UCSD-AML1 (cell line): ENCODE measurements at regions not wholly inside any gene's neighbourhood (a gene's known extent, or its start where the extent isn't known, plus 50 kb on each side); places are given as distances from the start of the nearest gene placed in this dataset.

Source experiments
- DNase-seq: peaks from one replicate; lab custom pipeline; 2025; ENCODE audit not compliant: unreplicated experiment; lab: John Stamatoyannopoulos, UW

DNA sequence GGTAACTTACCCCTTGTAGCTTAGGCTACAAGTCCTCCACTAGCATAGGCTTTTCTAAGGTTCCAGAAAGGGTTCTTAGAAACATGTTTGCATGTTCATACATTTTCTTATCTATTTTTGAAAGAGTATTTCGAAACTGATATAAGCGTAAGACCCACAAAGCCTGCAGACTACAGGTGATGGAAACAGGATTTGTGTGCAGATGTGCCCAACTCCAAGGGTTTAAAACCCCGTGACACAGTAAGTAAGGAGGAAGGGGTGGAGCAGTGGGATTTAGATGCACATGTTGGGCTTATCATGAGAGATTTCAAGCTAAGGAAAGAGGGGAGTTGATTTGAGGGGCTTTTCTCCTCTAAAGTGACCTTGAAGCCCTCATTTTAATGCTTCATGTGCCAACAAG lies 164.7 kb downstream of the LTN1 start:
- no peak for DNase-seq

DNA sequence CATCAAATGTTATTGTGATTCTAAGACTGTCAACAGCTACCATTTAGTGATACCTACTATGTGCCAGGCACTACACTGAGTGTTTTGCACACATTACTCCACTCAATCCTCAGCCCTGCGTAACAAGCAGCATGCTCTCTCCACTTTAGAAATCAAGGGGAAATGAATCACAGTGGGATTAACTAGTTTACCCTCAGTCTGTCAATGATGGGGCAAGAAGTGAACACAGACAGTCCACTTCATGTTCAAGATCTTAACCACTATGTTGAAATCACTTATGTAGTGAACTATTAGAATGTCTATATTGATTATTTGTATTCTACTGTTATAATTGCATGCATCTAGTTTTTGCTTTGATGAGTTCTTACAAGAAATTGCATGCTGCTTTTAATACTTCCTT lies 165.3 kb downstream of the LTN1 start:
- no peak for DNase-seq

DNA sequence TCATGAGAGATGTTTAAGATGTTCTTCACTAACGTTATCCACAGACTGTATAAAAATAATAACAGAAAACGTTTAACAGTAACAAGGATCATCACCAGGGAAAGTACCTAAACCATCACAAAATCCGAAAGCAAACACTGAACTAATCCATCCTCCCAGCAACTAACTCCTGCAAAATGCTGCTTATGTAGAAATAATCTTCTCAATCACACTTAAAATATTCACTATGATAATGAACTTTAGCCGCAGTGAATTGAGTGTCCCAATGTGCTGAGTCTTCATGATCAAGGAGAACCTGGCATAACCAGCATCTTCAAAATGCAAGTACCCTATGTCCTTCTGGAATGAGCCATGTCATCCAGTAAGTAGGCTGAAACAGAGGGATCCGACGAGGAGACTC lies 166.1 kb downstream of the LTN1 start:
- no peak for DNase-seq

DNA sequence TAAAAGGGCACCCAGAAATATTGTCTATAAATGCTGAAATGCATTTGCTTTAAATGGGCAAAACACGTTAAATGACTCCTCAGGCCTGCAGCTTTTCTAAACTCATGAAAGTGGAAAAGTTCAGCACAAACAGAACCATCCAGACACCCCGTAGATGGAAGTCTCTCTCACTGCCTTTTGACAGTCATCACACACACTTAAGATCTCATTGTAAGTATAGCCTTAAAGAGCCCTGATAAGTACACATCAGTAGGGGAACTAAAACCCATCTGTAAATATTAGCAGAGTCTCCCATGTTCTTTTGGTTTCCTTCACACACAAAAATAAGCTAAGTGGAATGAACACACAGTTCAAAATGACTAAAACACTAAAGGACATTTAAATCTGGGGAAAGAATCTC lies 166.7 kb downstream of the LTN1 start:
- no peak for DNase-seq

DNA sequence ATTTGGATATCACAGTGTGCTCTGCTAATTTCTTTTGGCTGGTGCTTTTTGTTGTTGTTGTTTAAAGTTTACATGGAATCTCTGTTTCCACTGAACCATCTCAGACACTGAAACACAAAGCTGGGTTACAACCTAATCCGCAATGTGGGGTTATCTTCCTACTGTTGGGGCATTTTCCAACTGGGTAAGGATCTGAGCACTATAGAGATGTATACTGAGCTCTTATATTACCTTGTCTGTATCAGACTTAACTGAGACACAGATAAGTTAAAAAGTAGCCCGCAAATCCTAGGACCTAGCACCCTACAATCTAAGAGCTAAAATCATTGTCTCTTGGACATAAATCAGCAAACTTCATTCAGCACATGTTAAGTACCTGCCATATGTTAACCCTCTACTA lies 169.2 kb downstream of the LTN1 start:
- no peak for DNase-seq

DNA sequence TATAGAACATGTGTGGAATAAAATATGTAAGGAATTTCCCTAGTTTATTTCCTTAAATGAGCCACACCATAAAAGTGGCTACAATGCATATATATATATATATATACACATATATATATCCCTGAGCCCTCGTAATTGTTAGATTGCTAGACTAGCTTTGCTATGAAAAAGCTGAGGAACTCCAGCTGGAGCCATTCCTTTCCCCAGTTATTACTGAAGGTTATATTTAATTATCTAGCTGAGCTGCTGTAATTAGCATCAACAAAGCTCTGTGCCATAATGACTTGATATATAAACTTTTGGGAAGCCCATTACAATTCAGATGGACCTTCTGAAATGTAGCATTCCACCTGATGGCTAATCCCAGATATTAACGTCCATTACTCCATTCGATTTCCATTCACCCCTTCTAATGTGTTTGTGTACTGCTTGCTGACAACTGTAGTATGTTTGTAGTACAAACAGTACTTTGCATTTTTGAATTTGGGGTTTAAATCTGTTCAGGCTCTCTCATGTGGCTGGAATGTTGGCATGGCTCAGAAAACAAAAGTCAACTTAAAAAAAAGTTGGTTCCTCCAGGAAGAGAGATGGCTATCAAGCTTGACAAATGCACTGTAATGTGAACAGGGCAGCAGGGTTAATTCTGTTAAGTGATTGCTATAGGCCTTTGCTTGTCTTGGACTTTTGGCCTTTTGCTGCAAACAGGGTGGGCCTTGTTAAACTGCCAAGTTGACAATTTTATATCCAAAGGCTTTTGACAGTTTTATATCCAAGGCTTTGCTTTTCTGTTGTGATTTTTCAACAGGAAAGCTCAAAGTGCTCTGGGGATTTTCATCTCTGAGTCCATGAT lies 170.0 kb downstream of the LTN1 start:
- DNase-seq = no peak

DNA sequence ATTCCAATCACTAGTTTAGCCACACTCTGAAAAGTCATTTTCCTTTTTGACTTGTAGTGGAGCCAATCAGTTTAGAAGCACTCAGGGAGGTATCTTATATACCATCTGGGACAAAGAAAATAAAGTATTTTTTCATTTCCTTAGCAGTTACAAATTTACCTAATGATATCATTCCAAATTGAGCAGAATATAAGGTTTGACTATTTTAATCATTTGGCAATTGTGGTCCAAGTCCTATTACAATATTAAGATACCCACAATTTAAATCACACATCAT lies 170.6 kb downstream of the LTN1 start:
- no peak for DNase-seq

DNA sequence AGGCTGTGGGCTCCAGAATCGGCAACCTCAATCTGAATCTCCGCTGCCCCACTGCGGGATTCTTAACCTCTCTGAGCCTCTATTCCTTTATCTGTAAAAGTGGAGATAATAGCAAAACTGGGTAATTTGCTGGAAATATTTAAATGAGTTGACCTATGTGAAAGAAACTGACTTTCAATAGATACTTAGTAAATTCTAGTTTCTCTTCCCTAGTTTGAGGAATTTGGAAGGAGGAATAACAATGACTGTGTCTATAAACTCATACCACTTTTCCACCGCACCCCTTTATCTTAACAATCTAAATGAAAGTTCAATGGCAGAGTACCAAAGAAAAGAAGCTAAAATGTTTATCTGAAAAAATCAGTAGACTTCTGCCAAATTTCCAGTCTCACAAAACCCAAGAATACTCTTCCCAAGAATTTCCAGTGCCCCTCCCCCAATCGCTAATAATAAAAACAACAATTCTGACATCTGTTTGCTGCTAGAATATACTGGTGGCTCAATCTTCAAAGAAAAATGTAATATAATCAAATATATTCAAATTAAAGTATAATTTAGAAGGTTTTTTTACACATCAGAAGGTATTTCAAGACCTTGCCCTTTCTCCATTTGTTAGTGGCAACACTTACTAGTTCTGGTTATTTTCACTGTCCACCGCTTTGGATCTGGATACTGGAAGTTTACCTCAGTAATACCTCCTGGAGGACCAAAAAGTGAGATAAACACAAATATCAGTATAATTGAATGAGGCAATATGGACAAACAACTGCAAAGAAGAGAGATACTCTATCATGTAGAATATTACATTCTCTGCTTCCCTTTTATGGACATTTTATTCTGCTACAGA lies 171.2 kb downstream of the LTN1 start:
- no peak for DNase-seq

DNA sequence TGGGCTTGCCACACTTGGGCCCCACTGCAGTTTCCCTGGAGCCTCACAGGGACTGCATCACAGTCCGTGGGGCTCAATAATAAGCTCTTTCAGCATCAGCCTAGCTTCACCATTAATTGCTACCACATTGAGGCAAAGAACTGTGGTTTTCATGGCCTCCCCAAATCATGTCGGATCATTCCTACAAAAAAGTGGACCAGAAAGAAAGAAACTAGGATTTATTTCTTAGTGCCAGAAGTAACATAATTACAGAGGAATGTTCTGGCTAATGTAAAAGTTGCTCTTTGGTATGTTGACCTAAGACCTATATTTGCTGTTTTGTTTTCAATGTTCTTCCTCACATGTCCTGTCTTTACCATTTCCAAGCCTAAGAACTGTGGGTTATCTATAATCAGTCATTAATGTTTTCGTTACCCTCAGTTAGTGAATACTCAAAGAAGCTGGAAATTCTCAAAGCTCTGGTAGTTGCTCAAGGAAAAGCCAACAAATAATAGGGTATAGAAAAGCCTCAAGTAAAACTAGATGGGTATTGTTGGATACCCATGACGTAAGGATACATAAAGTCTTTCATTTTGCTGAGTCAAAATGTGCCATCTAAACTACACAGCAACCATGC lies 173.9 kb downstream of the LTN1 start:
- no peak for DNase-seq

DNA sequence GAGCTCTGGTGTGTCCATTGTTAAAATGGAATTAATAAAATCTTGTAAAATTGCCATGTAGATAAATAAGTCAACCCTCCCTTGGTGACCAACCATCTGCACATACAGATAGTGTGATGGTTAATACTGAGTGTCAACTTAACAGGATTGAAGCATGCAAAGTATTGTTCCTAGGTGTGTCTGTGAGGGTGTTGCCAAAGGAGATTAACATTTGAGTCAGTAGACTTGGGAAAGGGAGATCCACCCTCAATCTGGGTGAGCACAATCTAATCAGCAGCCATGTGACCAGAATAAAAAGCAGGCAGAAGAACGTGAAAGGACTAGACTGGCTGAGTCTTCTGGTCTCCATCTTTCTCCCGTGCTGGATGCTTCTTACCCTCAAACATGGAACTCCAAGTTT lies 174.8 kb downstream of the LTN1 start:
- DNase-seq = no peak

DNA sequence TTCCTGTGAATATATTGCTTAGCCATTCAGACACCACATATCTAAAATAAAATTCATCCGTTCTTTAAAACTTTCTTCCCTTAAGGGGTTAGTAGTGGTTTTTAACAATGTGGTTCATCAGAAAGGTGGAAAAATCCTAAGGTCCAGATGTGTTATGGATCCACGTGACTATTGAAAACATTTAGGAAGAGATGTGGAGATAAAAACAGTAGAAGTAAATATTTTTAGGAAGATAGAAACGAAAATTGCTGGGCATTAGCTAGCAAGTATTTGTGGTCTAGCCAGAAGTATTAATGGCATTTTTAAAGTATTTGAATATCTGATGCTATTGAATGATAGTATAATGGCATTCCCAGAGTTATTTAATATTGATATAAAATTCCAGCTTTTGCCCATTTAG lies 180.8 kb downstream of the LTN1 start:
- DNase-seq = no peak

DNA sequence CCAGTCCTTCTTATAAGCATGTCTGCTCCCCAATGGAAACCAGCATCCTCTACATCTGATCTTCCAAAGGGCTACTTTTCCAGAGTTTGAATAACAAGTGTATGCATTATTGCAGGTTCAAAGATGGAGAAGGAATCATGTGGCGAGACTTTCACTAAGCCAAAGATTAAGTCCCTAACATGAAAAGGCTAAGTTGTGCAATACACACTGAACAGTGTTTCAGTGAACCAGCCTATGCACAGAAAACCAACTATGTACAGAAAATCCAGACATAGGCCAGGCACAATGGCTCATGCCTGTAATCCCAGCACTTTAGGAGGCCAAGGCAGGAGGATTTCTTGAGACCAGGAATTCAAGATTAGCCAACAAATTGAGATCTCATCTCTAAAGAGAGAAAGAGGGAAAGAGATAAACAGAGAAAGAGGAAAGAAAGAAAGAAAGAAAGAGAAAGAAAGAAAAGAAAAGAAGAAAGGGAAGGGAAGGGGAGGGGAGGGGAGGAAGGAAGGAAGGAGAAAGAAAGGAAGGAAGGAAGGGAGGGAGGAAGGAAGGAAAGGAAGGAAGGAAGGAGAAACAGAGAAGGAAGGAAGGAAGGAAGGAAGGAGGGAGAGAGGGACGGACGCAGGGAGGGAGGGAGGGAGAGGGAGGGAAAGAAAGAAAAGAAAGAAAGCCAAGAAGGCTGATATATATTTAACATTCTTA lies 181.7 kb downstream of the LTN1 start:
- DNase-seq = no peak

DNA sequence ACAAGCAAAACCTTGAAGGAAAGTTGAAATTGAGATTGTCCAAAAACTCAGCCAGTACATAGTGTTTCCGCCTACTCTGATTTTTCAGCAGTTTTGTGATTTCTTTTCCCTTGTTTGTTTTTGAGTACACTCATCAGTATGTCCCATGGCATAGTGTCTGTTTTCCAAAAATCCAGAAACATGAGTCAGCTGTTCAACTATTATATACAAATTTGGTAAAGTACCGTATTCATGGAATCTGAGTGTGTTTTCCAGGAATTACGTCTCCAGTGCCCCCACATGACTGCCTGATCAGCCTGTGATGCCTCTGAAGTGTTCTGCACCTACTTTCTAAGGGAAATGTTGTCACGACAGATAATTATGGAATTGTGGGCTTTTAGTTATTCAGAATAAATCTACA lies 186.8 kb downstream of the LTN1 start:
- no peak for DNase-seq

DNA sequence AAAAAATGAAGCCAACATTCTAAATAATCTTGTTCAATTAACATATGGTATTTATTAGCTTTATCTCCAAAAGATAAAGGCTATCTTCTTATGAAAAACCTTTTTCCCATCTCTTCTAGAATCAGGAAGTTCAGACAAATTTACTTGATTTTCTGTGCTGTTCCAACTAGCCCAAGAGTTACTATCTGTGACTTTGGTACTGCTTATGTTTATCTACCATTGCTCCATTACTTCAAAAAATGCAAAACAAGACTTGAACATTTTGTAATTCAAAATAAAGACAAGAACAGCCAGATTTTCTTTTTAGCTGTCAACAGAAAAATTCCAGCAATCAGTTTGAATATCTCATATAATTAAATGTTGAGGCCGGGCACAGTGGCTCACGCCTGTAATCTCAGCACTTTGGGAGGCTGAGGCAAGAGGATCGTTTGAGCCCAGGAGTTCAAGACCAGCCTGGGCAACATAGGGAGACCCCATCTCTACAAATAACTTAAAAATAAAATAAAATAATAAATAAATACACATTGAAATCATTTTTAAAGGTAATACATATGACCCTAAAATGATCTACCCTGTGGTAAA lies 188.5 kb downstream of the LTN1 start:
- DNase-seq = no peak

DNA sequence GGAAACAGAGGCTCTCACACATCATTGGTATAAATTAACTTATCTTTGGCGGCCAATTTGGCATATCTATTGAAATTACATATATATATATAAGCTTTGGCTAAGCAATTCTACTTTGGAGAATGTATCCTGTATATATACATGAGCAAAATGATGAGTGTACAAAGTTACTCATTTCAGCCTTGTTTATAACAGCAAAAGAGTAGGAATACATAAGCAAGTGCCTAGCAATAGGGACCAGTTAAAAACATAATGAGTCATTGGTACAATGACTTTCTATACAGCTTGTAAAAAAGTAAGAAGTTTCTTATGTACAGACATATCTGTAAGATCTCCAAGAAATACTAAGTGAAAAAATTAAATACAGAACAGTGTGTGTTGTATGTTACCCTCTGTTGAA lies 190.8 kb downstream of the LTN1 start:
- DNase-seq = no peak

DNA sequence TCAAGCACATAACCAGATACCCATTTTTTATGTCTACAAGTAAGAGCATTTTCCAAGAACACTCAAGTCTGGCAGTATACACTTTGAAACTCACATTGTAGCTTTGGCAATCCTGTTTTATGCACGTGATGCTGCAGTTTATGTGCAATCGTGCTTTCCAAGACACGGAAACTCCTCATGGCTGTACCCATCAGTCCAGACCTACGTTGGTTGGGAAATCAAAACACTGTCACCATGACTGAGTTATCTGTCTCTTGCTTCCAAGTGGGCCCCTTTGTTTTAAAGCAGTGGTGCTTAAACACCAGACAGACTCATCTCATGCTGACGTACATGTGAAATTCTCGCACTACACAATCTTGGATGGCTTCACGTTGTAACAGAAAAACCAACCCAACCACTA lies 192.8 kb downstream of the LTN1 start:
- no peak for DNase-seq

DNA sequence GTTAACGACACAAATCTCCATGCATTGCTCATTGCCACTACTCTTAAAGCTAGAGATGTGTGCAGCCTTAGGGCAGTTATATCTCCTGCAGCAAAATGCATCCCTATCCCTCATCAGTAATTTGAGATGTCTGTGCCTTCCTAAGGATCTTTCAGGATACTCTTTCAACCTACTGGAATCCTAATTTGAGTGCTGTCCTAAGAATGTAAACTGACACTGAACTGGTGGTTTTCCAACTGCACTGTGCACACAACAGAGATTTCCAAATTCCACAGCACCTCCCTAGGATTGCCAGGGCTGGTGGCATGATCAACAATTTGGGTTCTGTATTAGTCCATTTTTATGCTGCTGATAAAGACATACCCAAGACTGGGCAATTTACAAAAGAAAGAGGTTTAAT lies 193.9 kb downstream of the LTN1 start:
- no peak for DNase-seq

DNA sequence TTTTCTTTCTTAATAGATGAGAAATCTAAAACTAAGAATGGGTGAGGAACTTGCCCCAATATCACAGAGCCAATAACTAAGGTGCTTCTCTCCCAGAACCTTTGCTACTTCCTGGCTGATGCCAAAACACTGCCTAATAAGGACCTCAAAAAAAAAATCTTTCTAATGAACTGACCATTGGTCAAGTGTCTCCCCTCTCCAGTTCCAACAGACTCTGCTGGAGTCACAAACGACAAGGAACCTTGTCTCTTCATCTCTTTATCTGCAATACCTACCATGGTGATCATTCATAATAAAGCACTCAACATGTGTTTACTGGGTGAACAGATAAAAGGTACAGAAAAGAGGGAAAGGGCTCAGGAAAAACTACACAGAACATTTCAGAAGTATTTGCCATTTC lies 197.4 kb downstream of the LTN1 start:
- no peak for DNase-seq

DNA sequence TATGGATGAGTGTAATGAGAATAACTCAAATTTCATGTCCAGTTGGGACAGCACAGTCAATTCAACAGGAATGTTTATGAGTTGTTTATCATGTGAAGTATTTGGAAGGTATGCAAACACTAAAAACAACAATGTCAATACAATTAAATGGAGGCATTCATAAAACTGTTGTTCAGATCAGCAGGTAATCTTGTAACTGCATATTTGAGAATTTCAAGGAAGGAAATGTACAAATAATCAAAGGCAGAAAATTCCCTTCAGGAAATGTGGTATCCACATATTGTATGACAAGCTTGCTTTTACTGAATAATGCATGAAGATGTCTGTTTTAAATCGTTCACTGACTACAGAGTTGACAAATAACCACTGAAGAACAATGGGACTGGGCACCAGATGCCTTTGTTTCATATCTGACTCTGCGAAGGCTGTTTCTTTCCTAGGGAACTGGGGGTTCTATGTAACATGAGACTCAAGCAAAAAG lies 198.3 kb downstream of the LTN1 start:
- no peak for DNase-seq

DNA sequence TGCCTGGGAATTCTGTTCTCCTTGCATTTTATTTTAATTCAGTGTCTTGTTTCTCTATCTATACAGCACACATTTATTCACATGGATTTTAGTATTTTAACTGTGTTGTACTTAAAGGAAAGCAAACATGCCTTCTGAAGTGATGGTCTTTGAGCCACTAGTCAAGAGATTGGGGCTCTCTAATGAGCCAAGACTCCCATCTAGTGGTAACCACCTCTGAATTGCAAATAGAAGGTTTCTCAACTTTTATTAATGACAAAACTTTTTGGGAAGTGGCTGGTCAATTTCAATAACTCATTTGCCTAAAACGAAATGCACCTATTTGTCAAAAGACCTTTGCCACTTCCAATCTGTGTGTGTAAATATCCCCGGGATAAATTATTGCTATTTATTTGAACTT lies 199.6 kb downstream of the LTN1 start:
- DNase-seq = no peak
